ENCODE measurements at regions not wholly inside any gene's neighbourhood (a gene's known extent, or its start where the extent isn't known, plus 50 kb on each side); places are given as distances from the start of the nearest gene placed in this dataset.

GRCh38 chr3:117524890-117525289, 815.3 kb downstream of the TUSC7 start (continued):
- TF ChIP-seq ZNF592 (IDR thresholded peaks at IDR 0.05) (no peak), USF1 (CRISPR knock-in tag; IDR thresholded peaks at IDR 0.05) (no peak), ZNF41 (CRISPR knock-in tag; conservative IDR thresholded peaks at IDR 0.05) (no peak), ZNF449 (CRISPR knock-in tag; IDR thresholded peaks at IDR 0.05) (no peak), SIN3B (IDR thresholded peaks at IDR 0.05; ENCODE audit: low read depth) (no peak), STAT5B (CRISPR knock-in tag; IDR thresholded peaks at IDR 0.05) (no peak), ARID2 (IDR thresholded peaks at IDR 0.05) (no peak), CBX8 (IDR thresholded peaks at IDR 0.05; ENCODE audit: borderline replicate concordance, extremely low read depth, low read depth, low read length, poor library complexity, severe bottlenecking) (no peak), POLR2AphosphoS2 (IDR thresholded peaks at IDR 0.05; ENCODE audit: low read length) (no peak)

Measured in K562 (cell line).